Trophoblast cell (in vitro differentiated cells and primary cell): ENCODE measurements at regions not wholly inside any gene's neighbourhood (a gene's known extent, or its start where the extent isn't known, plus 50 kb on each side); places are given as distances from the start of the nearest gene placed in this dataset.
A peak's percentile ranks its signal among the peaks of the same experiment; 100 is the strongest.

Experiments used
- DNase-seq, 2 donors: peaks; one replicate each; pipeline ENCODE4 v3.0.0-alpha.2; 2016
- H2AFZ ChIP-seq: 2 replicates; pipeline ENCODE4 v1.6.1; 2013; ENCODE audit warnings: low read length, moderate library complexity, mild to moderate bottlenecking; ENCODE audit not compliant: insufficient read depth, poor library complexity
- H2AK5ac ChIP-seq: 2 replicates; pipeline ENCODE4 v1.6.1; 2013; ENCODE audit warnings: mild to moderate bottlenecking, low read length
- H2BK120ac ChIP-seq: 2 replicates; pipeline ENCODE4 v1.6.1; 2013; ENCODE audit warnings: low read length, mild to moderate bottlenecking, moderate library complexity; ENCODE audit not compliant: insufficient read depth, poor library complexity
- H2BK12ac ChIP-seq: 2 replicates; pipeline ENCODE4 v1.6.1; 2013; ENCODE audit warnings: mild to moderate bottlenecking, low read length, moderate library complexity
- H2BK5ac ChIP-seq: 2 replicates; pipeline ENCODE4 v1.6.1; 2013; ENCODE audit warnings: low read length, low read depth, moderate library complexity, mild to moderate bottlenecking; ENCODE audit not compliant: poor library complexity
- H3K14ac ChIP-seq: 2 replicates; pipeline ENCODE4 v1.6.1; 2013; ENCODE audit warnings: mild to moderate bottlenecking, low read length
- H3K18ac ChIP-seq: 2 replicates; pipeline ENCODE4 v1.6.1; 2013; ENCODE audit warnings: mild to moderate bottlenecking, low read length
- H3K23ac ChIP-seq: 2 replicates; pipeline ENCODE4 v1.6.1; 2013; ENCODE audit warnings: low read length
- H3K27ac ChIP-seq: 2 replicates; pipeline ENCODE4 v1.5.1; 2013; ENCODE audit warnings: low read depth, mild to moderate bottlenecking, inconsistent platforms, low read length, moderate library complexity
- H3K27me3 ChIP-seq: 2 replicates; pipeline ENCODE4 v1.6.1; 2013; ENCODE audit warnings: inconsistent platforms, mild to moderate bottlenecking, low read length, moderate library complexity; ENCODE audit not compliant: insufficient read depth
- H3K36me3 ChIP-seq, 2 experiments: 1 replicate in 1 of 2; 2 replicates in 1 of 2; pipeline ENCODE4 v1.6.1; 2013; ENCODE audit warnings: low read length in 2 of 2, mild to moderate bottlenecking in 2 of 2, moderate library complexity in 1 of 2; ENCODE audit not compliant: insufficient read depth in 2 of 2, control insufficient read depth in 1 of 2
- H3K4ac ChIP-seq: 2 replicates; pipeline ENCODE4 v1.6.1; 2013; ENCODE audit warnings: low read depth, mild to moderate bottlenecking, low read length, moderate library complexity
- H3K4me1 ChIP-seq, 2 experiments: 1 replicate in 1 of 2; 2 replicates in 1 of 2; pipeline ENCODE4 v1.6.1; 2013; ENCODE audit warnings: low read length in 2 of 2, mild to moderate bottlenecking in 2 of 2, moderate library complexity in 1 of 2; ENCODE audit not compliant: insufficient read depth in 2 of 2, control insufficient read depth in 1 of 2
- H3K4me2 ChIP-seq: 2 replicates; pipeline ENCODE4 v1.6.1; 2013; ENCODE audit warnings: inconsistent platforms, mild to moderate bottlenecking, low read length, moderate library complexity
- H3K4me3 ChIP-seq: 2 replicates; pipeline ENCODE4 v1.5.1; 2013; ENCODE audit warnings: mild to moderate bottlenecking, low read depth, low read length, inconsistent platforms
- H3K79me1 ChIP-seq: one replicate; pipeline ENCODE4 v1.6.1; 2013; ENCODE audit warnings: low read length
- H3K79me2 ChIP-seq: 2 replicates; pipeline ENCODE4 v1.6.1; 2013; ENCODE audit warnings: low read length, mild to moderate bottlenecking; ENCODE audit not compliant: control insufficient read depth, insufficient read depth, poor library complexity
- H3K9ac ChIP-seq: 2 replicates; pipeline ENCODE4 v1.6.1; 2013; ENCODE audit warnings: mild to moderate bottlenecking, low read length
- H3K9me3 ChIP-seq: 2 replicates; pipeline ENCODE4 v1.6.1; 2013; ENCODE audit warnings: low read depth, mild to moderate bottlenecking, control low read depth, inconsistent platforms, low read length; ENCODE audit not compliant: insufficient read depth
- H4K12ac ChIP-seq: 2 replicates; pipeline ENCODE4 v1.6.1; 2013; ENCODE audit warnings: low read depth, mild to moderate bottlenecking, low read length, moderate library complexity
- H4K8ac ChIP-seq: 2 replicates; pipeline ENCODE4 v1.6.1; 2013; ENCODE audit warnings: low read depth, mild to moderate bottlenecking, low read length, moderate library complexity
- H4K91ac ChIP-seq: one replicate; pipeline ENCODE4 v1.6.1; 2013; ENCODE audit warnings: low read depth, mild to moderate bottlenecking, low read length, moderate library complexity
- WGBS: extraction: QIAGEN DNeasy Blood & Tissue Kit; methylation state at CpG from one replicate; pipeline ENCODE4 v1.1.7; 2013; ENCODE audit warnings: missing lambda C conversion rate; ENCODE audit not compliant: insufficient read length, insufficient coverage; ENCODE audit errors: extremely low coverage; 5-methylcytosine and 5-hydroxymethylcytosine counted together

DNA sequence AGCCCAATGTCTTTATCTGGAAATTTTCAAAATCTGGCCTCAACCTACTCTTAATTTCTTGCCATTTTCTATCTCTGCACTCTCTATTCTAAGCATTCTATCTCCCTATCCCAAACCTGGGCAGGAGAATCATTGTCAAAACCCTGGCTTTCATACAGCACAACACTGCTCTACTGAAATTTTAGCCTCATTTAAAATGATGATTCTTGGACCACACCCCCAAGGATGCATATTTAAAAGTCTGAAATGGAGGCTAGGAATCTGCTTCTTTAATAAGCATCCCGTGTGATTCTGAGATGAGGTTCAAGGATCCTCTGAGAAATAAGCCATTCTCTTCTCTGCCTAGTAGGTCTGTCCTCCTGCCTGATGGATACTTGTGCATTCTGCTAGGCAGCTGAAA, 50.8 kb upstream of the EGR2 start:
- Histone ChIP-seq H3K14ac (no peak overlapping the region), H4K8ac (no peak overlapping the region), H2AK5ac (no peak overlapping the region), H4K12ac (no peak overlapping the region), H3K27ac (no peak overlapping the region), H3K4me2 (no peak overlapping the region), H3K9ac (no peak overlapping the region), H2BK5ac (no peak overlapping the region), H3K23ac (no peak overlapping the region), H2BK120ac (no peak overlapping the region), H2BK12ac (no peak overlapping the region), H3K79me1 (no peaks in the 10 kb centered on the region), H2AFZ (no peak overlapping the region), H3K27me3 (no peaks in the 10 kb centered on the region), H3K4me3 (no peak overlapping the region), H3K4me1 (no peaks in the 10 kb centered on the region), H3K18ac (no peak overlapping the region), H3K79me2 (no peaks in the 10 kb centered on the region), H3K4ac (no peak overlapping the region), H3K36me3 (no peaks in the 10 kb centered on the region), H4K91ac (no peak overlapping the region), H3K9me3 (no peaks in the 10 kb centered on the region)
- no peak for DNase-seq
- no CpG with 5 or more reads among the region's 1 CpG for WGBS

DNA sequence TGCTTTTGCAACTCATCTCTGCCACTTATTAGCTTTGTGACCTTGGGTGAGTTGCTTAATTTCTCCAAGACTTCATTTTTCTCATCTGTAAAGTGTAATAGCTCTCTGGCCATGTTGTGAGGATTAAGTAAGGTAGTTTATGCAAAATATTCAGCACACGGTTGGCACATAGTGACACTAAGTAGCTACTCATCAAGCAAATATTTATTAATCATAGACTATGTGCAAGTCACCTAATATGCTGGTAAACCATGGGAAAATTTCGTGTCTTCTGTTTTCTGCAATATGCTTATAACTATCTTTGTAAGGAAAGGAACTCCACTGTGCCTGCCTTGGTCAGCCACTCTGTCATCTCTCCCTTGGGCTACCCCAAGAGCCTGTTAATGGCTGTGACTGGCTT, 50.3 kb upstream of the EGR2 start:
- WGBS = no CpG with 5 or more reads among the region's 2 CpGs

More for the DNA sequence above, 50.3 kb upstream of the EGR2 start:
- H3K14ac ChIP-seq = no peak overlapping the region
- no peak overlapping the region for H3K4me3 ChIP-seq
- no peak overlapping the region for H2BK12ac ChIP-seq
- no peak overlapping the region for H3K27ac ChIP-seq
- H4K12ac ChIP-seq = no peak overlapping the region
- no peaks in the 10 kb centered on the region for H3K27me3 ChIP-seq
- no peaks in the 10 kb centered on the region for H3K79me2 ChIP-seq
- DNase-seq = peak in 1 of 2 donors; percentile 43
- no peak overlapping the region for H4K91ac ChIP-seq
- H4K8ac ChIP-seq = no peak overlapping the region
- H2BK5ac ChIP-seq = no peak overlapping the region
- H2BK120ac ChIP-seq = no peak overlapping the region
- H3K36me3 ChIP-seq = no peaks in the 10 kb centered on the region
- H3K4ac ChIP-seq = no peak overlapping the region
- no peak overlapping the region for H3K18ac ChIP-seq
- no peaks in the 10 kb centered on the region for H3K4me1 ChIP-seq
- H2AFZ ChIP-seq = no peak overlapping the region
- H3K23ac ChIP-seq = no peak overlapping the region
- no peak overlapping the region for H3K4me2 ChIP-seq
- H3K9me3 ChIP-seq = no peaks in the 10 kb centered on the region
- no peaks in the 10 kb centered on the region for H3K79me1 ChIP-seq
- no peak overlapping the region for H3K9ac ChIP-seq
- no peak overlapping the region for H2AK5ac ChIP-seq
